ENCODE measurements at regions not wholly inside any gene's neighbourhood (a gene's known extent, or its start where the extent isn't known, plus 50 kb on each side); places are given as distances from the start of the nearest gene placed in this dataset.

GRCh38 chr15:39207532-39208115 is 373.3 kb upstream of the THBS1 start:
- Histone ChIP-seq H2AFZ (ENCODE audit: low read length) (no peak overlapping the region), H2BK12ac (ENCODE audit: low read depth, low read length) (no peak overlapping the region), H4K91ac (replicated peaks; ENCODE audit: insufficient read length, low read length) (no peak overlapping the region), H3K79me2 (ENCODE audit: control insufficient read depth in 1 of 2, insufficient read depth in 2 of 2, low read length in 2 of 2) (no peaks in the 10 kb centered on the region), H3K4me3 (ENCODE audit: extremely low read depth in 1 of 4, insufficient read depth in 2 of 4, low read depth in 3 of 4, low read length in 4 of 4) (no peak overlapping the region), H3K4ac (replicated peaks; ENCODE audit: insufficient read length, low read depth, low read length) (no peak overlapping the region), H3K14ac (ENCODE audit: insufficient read length) (no peak overlapping the region), H3K18ac (ENCODE audit: extremely low read depth, low read length) (no peak overlapping the region), H3K27me3 (replicated peaks in 1 of 4; ENCODE audit: control insufficient read depth in 3 of 4, extremely low read depth in 1 of 4, insufficient read depth in 3 of 4, low read length in 3 of 4) (no peaks in the 10 kb centered on the region; a peak in 1 of 7 replicates), H2BK5ac (ENCODE audit: low read depth, low read length) (no peak overlapping the region), H2BK120ac (replicated peaks; ENCODE audit: low read depth, low read length) (no peak overlapping the region), H2BK20ac (ENCODE audit: low read length) (no peak overlapping the region), H2AK5ac (ENCODE audit: low read depth, low read length) (no peak overlapping the region), H4K8ac (ENCODE audit: extremely low read depth, insufficient read depth, low read length) (no peak overlapping the region), H3K27ac (ENCODE audit: low read depth, low read length) (no peak overlapping the region), H3K56ac (replicated peaks; ENCODE audit: insufficient read length, low read depth, low read length) (no peak overlapping the region), H3K36me3 (ENCODE audit: control insufficient read depth in 2 of 4, insufficient read depth in 4 of 4, low read length in 3 of 4) (peaks cover 0 to 7% (median 1%) of the 10 kb centered on the region in 4 experiments; a peak in 3 of 8 replicates), H3K4me1 (replicated peaks in 1 of 4; ENCODE audit: control insufficient read depth in 3 of 4, insufficient read depth in 4 of 4, low read length in 3 of 4) (no peaks in the 10 kb centered on the region), H3K23me2 (ENCODE audit: low read depth, low read length) (no peaks in the 10 kb centered on the region), H4K20me1 (replicated peaks in 1 of 2; ENCODE audit: control insufficient read depth in 1 of 2, insufficient read depth in 2 of 2, low read length in 2 of 2) (no peaks in the 10 kb centered on the region), H3K9ac (replicated peaks in 1 of 4; ENCODE audit: extremely low read depth in 1 of 4, low read depth in 3 of 4, low read length in 3 of 4) (no peak overlapping the region), H3K79me1 (ENCODE audit: low read depth, low read length) (no peaks in the 10 kb centered on the region), H3K9me3 (ENCODE audit: insufficient read depth in 2 of 2, low read depth in 1 of 2, low read length in 1 of 2) (peaks cover 10 to 15% of the 10 kb centered on the region in 2 experiments), H3K23ac (ENCODE audit: insufficient read length) (no peak overlapping the region), H2BK15ac (ENCODE audit: low read length) (no peak overlapping the region), H4K5ac (ENCODE audit: insufficient read length, low read depth, low read length) (no peak overlapping the region), H3K4me2 (ENCODE audit: insufficient read depth in 1 of 2, low read depth in 2 of 2, low read length in 2 of 2) (no peak overlapping the region)
- CTCF ChIA-PET (ENCODE audit: partially characterized antibody): interaction anchor here (1.0 kb wide), 1 partner anchor 35 kb away, joined by 3 read pairs; no protein-coding TSS in a partner anchor
- whole genome bisulfite sequencing, 2 experiments (ENCODE audit: extremely low coverage in 1 of 2, insufficient coverage in 1 of 2, insufficient read length in 1 of 2, insufficient replicate concordance in 2 of 2, low coverage in 1 of 2, low lambda C conversion rate in 2 of 2, missing lambda C conversion rate in 1 of 2): 92% methylated on average over 5 of the region's 5 CpGs; no CpG with 5 or more reads in 1 of the 2 experiments
- FAIRE-seq: no peak
- POLR2A ChIA-PET (ENCODE audit: partially characterized antibody): interaction anchor here (0.9 kb wide), 1 partner anchor 373 kb away, joined by 3 read pairs; the partner anchor contains the start of gene THBS1
- no peak for DNase-seq (ENCODE audit: low read depth in 1 of 2, low spot score in 2 of 2)
- TF ChIP-seq TEAD4 (IDR thresholded peaks at IDR 0.05; ENCODE audit: low read depth, low read length) (no peak), PHF8 (conservative IDR thresholded peaks at IDR 0.05; ENCODE audit: low read depth, low read length) (no peak), NANOG (IDR thresholded peaks at IDR 0.05; ENCODE audit: insufficient read depth, low read depth, low read length, poor library complexity, severe bottlenecking) (no peak), SIN3A (conservative IDR thresholded peaks at IDR 0.05 in 1 of 2, IDR thresholded peaks at IDR 0.05 in 1 of 2; ENCODE audit: low read depth in 1 of 2, low read length in 2 of 2) (no peak), POU5F1 (IDR thresholded peaks at IDR 0.05; ENCODE audit: low read depth, low read length) (no peak), SP2 (IDR thresholded peaks at IDR 0.05; ENCODE audit: low read length) (no peak), HDAC2 (IDR thresholded peaks at IDR 0.05; ENCODE audit: borderline replicate concordance in 1 of 2, low read depth in 2 of 2, low read length in 2 of 2) (no peak), E2F6 (IDR thresholded peaks at IDR 0.05) (no peak), SIRT6 (IDR thresholded peaks at IDR 0.05; ENCODE audit: low read length) (no peak), EZH2 (IDR thresholded peaks at IDR 0.05; ENCODE audit: low read depth, low read length, severe bottlenecking) (no peak)
